Hepatocyte (in vitro differentiated cells): ENCODE measurements at regions not wholly inside any gene's neighbourhood (a gene's known extent, or its start where the extent isn't known, plus 50 kb on each side); places are given as distances from the start of the nearest gene placed in this dataset.
A peak's percentile ranks its signal among the peaks of the same experiment; 100 is the strongest.

Experiments used
- DNase-seq: peaks from one replicate; pipeline ENCODE4 v3.0.0-alpha.2; 2016; ENCODE audit warnings: low spot score
- H2AFZ ChIP-seq: fragments of 200-600 bp; sonication (generic); 2 replicates; pipeline ENCODE4 v1.6.0; 2016; ENCODE audit warnings: antibody characterized with exemption, mild to moderate bottlenecking
- H3K27ac ChIP-seq: fragments of 200-600 bp; sonication (generic); 2 replicates; pipeline ENCODE4 v1.5.1; 2016; ENCODE audit warnings: mild to moderate bottlenecking
- H3K27me3 ChIP-seq: fragments of 200-600 bp; sonication (generic); 2 replicates; pipeline ENCODE4 v1.6.1; 2016
- H3K36me3 ChIP-seq: fragments of 200-600 bp; sonication (generic); replicated peaks from 2 replicates; pipeline ENCODE4 v1.5.1; 2016; ENCODE audit warnings: low read depth; ENCODE audit not compliant: insufficient read depth
- H3K4me1 ChIP-seq: fragments of 200-600 bp; sonication (generic); 2 replicates; pipeline ENCODE4 v1.5.1; 2016; ENCODE audit warnings: mild to moderate bottlenecking, moderate library complexity; ENCODE audit not compliant: insufficient read depth
- H3K4me2 ChIP-seq: fragments of 200-600 bp; sonication (generic); 2 replicates; pipeline ENCODE4 v1.6.0; 2016
- H3K4me3 ChIP-seq: fragments of 200-600 bp; sonication (generic); 2 replicates; pipeline ENCODE4 v1.5.1; 2016; ENCODE audit warnings: mild to moderate bottlenecking
- H3K79me2 ChIP-seq: fragments of 200-600 bp; sonication (generic); 2 replicates; pipeline ENCODE4 v1.6.0; 2017; ENCODE audit warnings: mild to moderate bottlenecking
- H3K9me2 ChIP-seq: fragments of 200-600 bp; sonication (generic); replicated peaks from 2 replicates; pipeline ENCODE4 v1.6.0; 2017; ENCODE audit warnings: mild to moderate bottlenecking; ENCODE audit not compliant: insufficient read depth
- H3K9me3 ChIP-seq: fragments of 200-600 bp; sonication (generic); 2 replicates; pipeline ENCODE4 v1.5.1; 2016; ENCODE audit warnings: low read depth, mild to moderate bottlenecking
- H4K20me1 ChIP-seq: fragments of 200-600 bp; sonication (generic); 2 replicates; pipeline ENCODE4 v1.6.0; 2016; ENCODE audit warnings: mild to moderate bottlenecking; ENCODE audit not compliant: insufficient read depth, poor library complexity, severe bottlenecking
- EZH2phosphoT487 ChIP-seq: fragments of 200-600 bp; sonication (generic); IDR thresholded peaks from one replicate; pipeline ENCODE4 v1.6.1; 2018; ENCODE audit warnings: antibody characterized with exemption, mild to moderate bottlenecking, low read depth, moderate library complexity; ENCODE audit not compliant: unreplicated experiment, severe bottlenecking
- WGBS: methylation state at CpG from one replicate; pipeline ENCODE4 v1.1.6; 2016; ENCODE audit warnings: low lambda C conversion rate; ENCODE audit errors: missing lambda C conversion rate; 5-methylcytosine and 5-hydroxymethylcytosine counted together
- TF ChIP-seq, protein P1 (sequence below): fragments of 200-600 bp; sonication (generic); IDR thresholded peaks from 2 replicates; pipeline ENCODE4 v1.5.1; 2016; ENCODE audit warnings: antibody characterized with exemption, mild to moderate bottlenecking; ENCODE audit not compliant: poor library complexity

DNA sequence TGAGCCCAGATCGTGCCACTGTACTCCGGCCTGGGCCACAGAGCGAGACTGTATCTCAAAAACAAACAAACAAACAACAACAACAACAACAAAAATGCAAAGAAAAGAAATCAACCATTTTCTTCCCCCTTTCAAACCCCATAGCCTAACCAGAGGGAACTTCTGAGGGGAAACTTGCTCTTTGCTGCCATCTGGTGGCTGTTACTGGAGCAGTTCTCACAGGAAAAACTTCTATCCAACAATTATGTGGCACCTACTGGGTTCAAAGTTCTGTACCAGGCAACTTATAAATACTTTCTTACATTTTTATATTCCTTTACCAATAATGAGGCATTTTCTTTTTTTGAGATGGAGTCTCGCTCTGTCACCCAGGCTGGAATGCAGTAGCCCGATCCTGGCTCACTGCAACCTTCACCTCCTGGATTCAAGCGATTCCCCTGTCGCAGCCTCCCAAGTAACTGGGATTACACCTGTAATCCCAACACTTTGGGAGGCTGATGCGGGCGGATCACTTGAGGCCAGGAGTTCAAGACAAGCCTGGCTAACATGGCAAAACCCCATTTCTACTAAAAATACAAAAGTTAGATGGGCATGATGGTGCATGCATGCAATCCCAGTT, 50.9 kb upstream of the BICDL1 start:
- Histone ChIP-seq H3K27ac (no peak overlapping the region), H3K36me3 (no peaks in the 10 kb centered on the region), H3K27me3 (no peaks in the 10 kb centered on the region), H3K4me3 (no peak overlapping the region), H3K4me2 (no peak overlapping the region), H3K79me2 (no peaks in the 10 kb centered on the region), H3K9me2 (no peaks in the 10 kb centered on the region), H3K4me1 (no peaks in the 10 kb centered on the region), H4K20me1 (no peaks in the 10 kb centered on the region), H3K9me3 (no peaks in the 10 kb centered on the region), H2AFZ (no peak overlapping the region)
- TF ChIP-seq, protein P1, sequence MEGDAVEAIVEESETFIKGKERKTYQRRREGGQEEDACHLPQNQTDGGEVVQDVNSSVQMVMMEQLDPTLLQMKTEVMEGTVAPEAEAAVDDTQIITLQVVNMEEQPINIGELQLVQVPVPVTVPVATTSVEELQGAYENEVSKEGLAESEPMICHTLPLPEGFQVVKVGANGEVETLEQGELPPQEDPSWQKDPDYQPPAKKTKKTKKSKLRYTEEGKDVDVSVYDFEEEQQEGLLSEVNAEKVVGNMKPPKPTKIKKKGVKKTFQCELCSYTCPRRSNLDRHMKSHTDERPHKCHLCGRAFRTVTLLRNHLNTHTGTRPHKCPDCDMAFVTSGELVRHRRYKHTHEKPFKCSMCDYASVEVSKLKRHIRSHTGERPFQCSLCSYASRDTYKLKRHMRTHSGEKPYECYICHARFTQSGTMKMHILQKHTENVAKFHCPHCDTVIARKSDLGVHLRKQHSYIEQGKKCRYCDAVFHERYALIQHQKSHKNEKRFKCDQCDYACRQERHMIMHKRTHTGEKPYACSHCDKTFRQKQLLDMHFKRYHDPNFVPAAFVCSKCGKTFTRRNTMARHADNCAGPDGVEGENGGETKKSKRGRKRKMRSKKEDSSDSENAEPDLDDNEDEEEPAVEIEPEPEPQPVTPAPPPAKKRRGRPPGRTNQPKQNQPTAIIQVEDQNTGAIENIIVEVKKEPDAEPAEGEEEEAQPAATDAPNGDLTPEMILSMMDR, result peak; percentile 84
- no peak for TF ChIP-seq EZH2phosphoT487
- peak; percentile 74 for DNase-seq
- WGBS, result 37% methylated on average over 9 of the region's 9 CpGs
